ENCODE measurements at regions not wholly inside any gene's neighbourhood (a gene's known extent, or its start where the extent isn't known, plus 50 kb on each side); places are given as distances from the start of the nearest gene placed in this dataset.
"Not testable (repeated sequence)": the region's sequence is repeated elsewhere in the genome, so short reads cannot be mapped to it uniquely, and the experiment has no call there.

- Histone ChIP-seq H3K27me3 (replicated peaks) (no peaks in the 10 kb centered on the region), H3K9me3 (replicated peaks) (no peaks in the 10 kb centered on the region), H3K36me3 (no peaks in the 10 kb centered on the region), H3K27ac (no peak overlapping the region), H3K4me1 (replicated peaks) (no peaks in the 10 kb centered on the region), H3K4me3 (no peak overlapping the region)
- DNase-seq (ENCODE audit: low read depth in 1 of 2, low spot score in 2 of 2) = no peak
These were observed 308.3 kb downstream of the TSN start for GRCh38 chr2:122063716-122064115.

GRCh38 chr2:122070241-122070731 lies 314.8 kb downstream of the TSN start:
- no peaks in the 10 kb centered on the region for H3K36me3 ChIP-seq
- no peak overlapping the region for H3K27ac ChIP-seq
- H3K27me3 ChIP-seq (replicated peaks) = no peaks in the 10 kb centered on the region
- H3K4me3 ChIP-seq = no peak overlapping the region
- no peaks in the 10 kb centered on the region for H3K9me3 ChIP-seq (replicated peaks)
- no peak for DNase-seq (ENCODE audit: low read depth in 1 of 2, low spot score in 2 of 2)
- H3K4me1 ChIP-seq (replicated peaks) = no peaks in the 10 kb centered on the region

GRCh38 chr2:122072666-122073065 lies 317.2 kb downstream of the TSN start:
- Histone ChIP-seq H3K4me1 (replicated peaks) (no peaks in the 10 kb centered on the region), H3K27me3 (replicated peaks) (no peaks in the 10 kb centered on the region), H3K36me3 (no peaks in the 10 kb centered on the region), H3K4me3 (no peak overlapping the region), H3K9me3 (replicated peaks) (no peaks in the 10 kb centered on the region), H3K27ac (no peak overlapping the region)
- DNase-seq (ENCODE audit: low read depth in 1 of 2, low spot score in 2 of 2) = no peak

- Histone ChIP-seq H3K36me3 (no peaks in the 10 kb centered on the region), H3K9me3 (replicated peaks) (no peaks in the 10 kb centered on the region)
These were observed 318.8 kb downstream of the TSN start for GRCh38 chr2:122074201-122074600.

GRCh38 chr2:122075381-122075780 lies 319.9 kb downstream of the TSN start:
- Histone ChIP-seq H3K27me3 (replicated peaks) (no peaks in the 10 kb centered on the region; the same call in none of the 2 replicates), H3K4me3 (no peak overlapping the region), H3K36me3 (no peaks in the 10 kb centered on the region), H3K4me1 (replicated peaks) (no peaks in the 10 kb centered on the region), H3K9me3 (replicated peaks) (no peaks in the 10 kb centered on the region), H3K27ac (no peak overlapping the region)
- no peak for DNase-seq (ENCODE audit: low read depth in 1 of 2, low spot score in 2 of 2)

More at GRCh38 chr2:122074201-122074600, 318.8 kb downstream of the TSN start:
- no peak for DNase-seq (ENCODE audit: low read depth in 1 of 2, low spot score in 2 of 2)
- no peak overlapping the region for H3K27ac ChIP-seq
- H3K27me3 ChIP-seq (replicated peaks) = no peaks in the 10 kb centered on the region; the same call in 1 of the 2 replicates
- no peak overlapping the region for H3K4me3 ChIP-seq
- H3K4me1 ChIP-seq (replicated peaks) = no peaks in the 10 kb centered on the region

- DNase-seq (ENCODE audit: low read depth in 1 of 2, low spot score in 2 of 2) = no peak
- H3K27ac ChIP-seq = no peak overlapping the region
- H3K9me3 ChIP-seq (replicated peaks) = no peaks in the 10 kb centered on the region
- H3K4me1 ChIP-seq (replicated peaks) = no peaks in the 10 kb centered on the region
- H3K4me3 ChIP-seq = no peak overlapping the region
- no peaks in the 10 kb centered on the region for H3K36me3 ChIP-seq
- no peaks in the 10 kb centered on the region; the same call in none of the 2 replicates for H3K27me3 ChIP-seq (replicated peaks)
These were observed 321.7 kb downstream of the TSN start for GRCh38 chr2:122077114-122077513.

GRCh38 chr2:122077771-122078170 lies 322.3 kb downstream of the TSN start:
- no peaks in the 10 kb centered on the region for H3K9me3 ChIP-seq (replicated peaks)
- no peaks in the 10 kb centered on the region; the same call in none of the 2 replicates for H3K27me3 ChIP-seq (replicated peaks)
- no peaks in the 10 kb centered on the region for H3K36me3 ChIP-seq

GRCh38 chr2:122078451-122078850 lies 323.0 kb downstream of the TSN start:
- Histone ChIP-seq H3K4me1 (replicated peaks) (no peaks in the 10 kb centered on the region), H3K4me3 (no peak overlapping the region), H3K27me3 (replicated peaks) (no peaks in the 10 kb centered on the region; the same call in none of the 2 replicates), H3K36me3 (no peaks in the 10 kb centered on the region), H3K9me3 (replicated peaks) (no peaks in the 10 kb centered on the region), H3K27ac (no peak overlapping the region)
- DNase-seq (ENCODE audit: low read depth in 1 of 2, low spot score in 2 of 2) = no peak

More at GRCh38 chr2:122077771-122078170, 322.3 kb downstream of the TSN start:
- Histone ChIP-seq H3K27ac (no peak overlapping the region), H3K4me3 (no peak overlapping the region), H3K4me1 (replicated peaks) (no peaks in the 10 kb centered on the region)
- DNase-seq (ENCODE audit: low read depth in 1 of 2, low spot score in 2 of 2) = no peak

- Histone ChIP-seq H3K4me1 (replicated peaks) (no peaks in the 10 kb centered on the region), H3K27ac (no peak overlapping the region), H3K27me3 (replicated peaks) (no peaks in the 10 kb centered on the region; the same call in none of the 2 replicates), H3K9me3 (replicated peaks) (no peaks in the 10 kb centered on the region), H3K4me3 (no peak overlapping the region), H3K36me3 (no peaks in the 10 kb centered on the region)
- no peak for DNase-seq (ENCODE audit: low read depth in 1 of 2, low spot score in 2 of 2)
These were observed 324.4 kb downstream of the TSN start for GRCh38 chr2:122079844-122080243.

- no peak for DNase-seq (ENCODE audit: low read depth in 1 of 2, low spot score in 2 of 2)
- no peak overlapping the region for H3K27ac ChIP-seq
- H3K4me1 ChIP-seq (replicated peaks) = no peaks in the 10 kb centered on the region
- no peaks in the 10 kb centered on the region for H3K9me3 ChIP-seq (replicated peaks)
- no peaks in the 10 kb centered on the region; the same call in none of the 2 replicates for H3K27me3 ChIP-seq (replicated peaks)
- H3K36me3 ChIP-seq = no peaks in the 10 kb centered on the region
- no peak overlapping the region for H3K4me3 ChIP-seq
These were observed 324.9 kb downstream of the TSN start for GRCh38 chr2:122080316-122080715.

- Histone ChIP-seq H3K4me3 (no peak overlapping the region), H3K36me3 (no peaks in the 10 kb centered on the region), H3K9me3 (replicated peaks) (no peaks in the 10 kb centered on the region), H3K27ac (no peak overlapping the region), H3K27me3 (replicated peaks) (no peaks in the 10 kb centered on the region; the same call in none of the 2 replicates), H3K4me1 (replicated peaks) (no peaks in the 10 kb centered on the region)
- DNase-seq (ENCODE audit: low read depth in 1 of 2, low spot score in 2 of 2) = no peak
These were observed 325.4 kb downstream of the TSN start for GRCh38 chr2:122080871-122081270.

- Histone ChIP-seq H3K27me3 (replicated peaks) (no peaks in the 10 kb centered on the region; the same call in none of the 2 replicates), H3K27ac (no peak overlapping the region), H3K9me3 (replicated peaks) (no peaks in the 10 kb centered on the region), H3K4me1 (replicated peaks) (no peaks in the 10 kb centered on the region), H3K36me3 (no peaks in the 10 kb centered on the region), H3K4me3 (no peak overlapping the region)
- no peak for DNase-seq (ENCODE audit: low read depth in 1 of 2, low spot score in 2 of 2)
These were observed 326.3 kb downstream of the TSN start for GRCh38 chr2:122081751-122082150.

- Histone ChIP-seq H3K4me3 (no peak overlapping the region), H3K9me3 (replicated peaks) (no peaks in the 10 kb centered on the region), H3K36me3 (no peaks in the 10 kb centered on the region), H3K27ac (no peak overlapping the region), H3K27me3 (replicated peaks) (peaks cover 4% of the 10 kb centered on the region), H3K4me1 (replicated peaks) (no peaks in the 10 kb centered on the region)
- no peak for DNase-seq (ENCODE audit: low read depth in 1 of 2, low spot score in 2 of 2)
These were observed 328.0 kb downstream of the TSN start for GRCh38 chr2:122083256-122084048.

- not testable (repeated sequence) for H3K36me3 ChIP-seq; H3K27ac ChIP-seq; H3K27me3 ChIP-seq (replicated peaks); H3K4me1 ChIP-seq (replicated peaks); H3K4me3 ChIP-seq; H3K9me3 ChIP-seq (replicated peaks); DNase-seq (ENCODE audit: low read depth in 1 of 2, low spot score in 2 of 2)
These were observed 330.2 kb downstream of the TSN start for GRCh38 chr2:122085672-122086071.

Data from SJSA1 (cell line).